AG09309 (cell line): ENCODE measurements at regions not wholly inside any gene's neighbourhood (a gene's known extent, or its start where the extent isn't known, plus 50 kb on each side); places are given as distances from the start of the nearest gene placed in this dataset.

Experiments used
- DNase-seq: peaks from one replicate; pipeline ENCODE4 v3.0.0-alpha.2; 2010; ENCODE audit warnings: low read depth
- H3K4me3 ChIP-seq: 2 replicates; pipeline ENCODE4 v1.5.1; 2011; ENCODE audit warnings: mild to moderate bottlenecking, low read depth, low read length, moderate library complexity; ENCODE audit not compliant: control insufficient read depth
- TF ChIP-seq, protein P1 (sequence below): IDR thresholded peaks from 2 replicates; pipeline ENCODE4 v1.5.1; 2011; ENCODE audit warnings: mild to moderate bottlenecking, low read depth, low read length, inconsistent platforms; ENCODE audit not compliant: insufficient read depth, control insufficient read depth; ENCODE audit errors: missing control alignments

DNA sequence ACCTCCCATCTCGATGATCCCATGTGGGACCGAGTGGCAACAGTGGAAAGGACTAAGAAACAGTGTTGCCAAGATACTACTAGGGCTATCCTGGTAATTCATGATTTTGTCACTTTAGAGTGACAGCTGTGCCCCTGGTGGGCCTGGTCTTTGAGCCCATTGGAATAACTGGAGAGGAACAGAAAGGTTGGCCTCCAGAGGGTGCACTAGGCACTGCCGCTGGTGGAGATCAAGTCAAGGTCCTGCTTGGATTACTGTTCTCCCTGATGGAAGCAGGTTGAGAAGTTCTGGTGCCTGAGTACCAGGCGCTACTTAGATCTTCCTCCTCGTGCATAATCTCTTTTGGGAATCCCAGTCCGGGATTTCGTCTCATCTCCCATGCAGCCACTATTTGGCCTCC, 129.6 kb downstream of the SEC61B start:
- no peak for DNase-seq
- H3K4me3 ChIP-seq: no peak overlapping the region
- TF ChIP-seq, protein P1, sequence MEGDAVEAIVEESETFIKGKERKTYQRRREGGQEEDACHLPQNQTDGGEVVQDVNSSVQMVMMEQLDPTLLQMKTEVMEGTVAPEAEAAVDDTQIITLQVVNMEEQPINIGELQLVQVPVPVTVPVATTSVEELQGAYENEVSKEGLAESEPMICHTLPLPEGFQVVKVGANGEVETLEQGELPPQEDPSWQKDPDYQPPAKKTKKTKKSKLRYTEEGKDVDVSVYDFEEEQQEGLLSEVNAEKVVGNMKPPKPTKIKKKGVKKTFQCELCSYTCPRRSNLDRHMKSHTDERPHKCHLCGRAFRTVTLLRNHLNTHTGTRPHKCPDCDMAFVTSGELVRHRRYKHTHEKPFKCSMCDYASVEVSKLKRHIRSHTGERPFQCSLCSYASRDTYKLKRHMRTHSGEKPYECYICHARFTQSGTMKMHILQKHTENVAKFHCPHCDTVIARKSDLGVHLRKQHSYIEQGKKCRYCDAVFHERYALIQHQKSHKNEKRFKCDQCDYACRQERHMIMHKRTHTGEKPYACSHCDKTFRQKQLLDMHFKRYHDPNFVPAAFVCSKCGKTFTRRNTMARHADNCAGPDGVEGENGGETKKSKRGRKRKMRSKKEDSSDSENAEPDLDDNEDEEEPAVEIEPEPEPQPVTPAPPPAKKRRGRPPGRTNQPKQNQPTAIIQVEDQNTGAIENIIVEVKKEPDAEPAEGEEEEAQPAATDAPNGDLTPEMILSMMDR: no peak

GRCh38 chr9:99352826-99353225, 130.7 kb downstream of the SEC61B start:
- TF ChIP-seq, protein P1: no peak
- peak; percentile 57 for DNase-seq

DNA sequence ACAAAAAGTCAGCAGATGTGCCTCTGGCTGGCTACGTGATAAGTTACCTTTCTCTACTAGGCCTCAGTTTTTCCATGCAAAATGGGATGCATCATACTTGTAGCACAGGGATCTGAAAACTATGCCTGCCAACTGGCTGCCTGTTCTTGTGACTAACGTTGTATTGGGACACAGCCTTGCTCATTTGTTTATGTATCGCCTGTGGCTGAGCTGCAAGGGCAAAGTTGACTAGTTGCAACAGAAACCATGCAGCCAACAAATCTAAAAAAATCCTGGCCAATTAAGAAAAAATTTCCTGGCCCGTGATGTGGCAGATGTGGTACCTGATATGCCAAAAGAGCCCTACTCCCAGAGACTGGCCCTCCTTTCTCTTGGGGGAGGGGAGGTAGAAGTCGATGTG, 131.3 kb downstream of the SEC61B start:
- TF ChIP-seq, protein P1: no peak
- peak; percentile 97 for DNase-seq
- no peak overlapping the region for H3K4me3 ChIP-seq

More at GRCh38 chr9:99352826-99353225, 130.7 kb downstream of the SEC61B start:
- H3K4me3 ChIP-seq: no peak overlapping the region

DNA sequence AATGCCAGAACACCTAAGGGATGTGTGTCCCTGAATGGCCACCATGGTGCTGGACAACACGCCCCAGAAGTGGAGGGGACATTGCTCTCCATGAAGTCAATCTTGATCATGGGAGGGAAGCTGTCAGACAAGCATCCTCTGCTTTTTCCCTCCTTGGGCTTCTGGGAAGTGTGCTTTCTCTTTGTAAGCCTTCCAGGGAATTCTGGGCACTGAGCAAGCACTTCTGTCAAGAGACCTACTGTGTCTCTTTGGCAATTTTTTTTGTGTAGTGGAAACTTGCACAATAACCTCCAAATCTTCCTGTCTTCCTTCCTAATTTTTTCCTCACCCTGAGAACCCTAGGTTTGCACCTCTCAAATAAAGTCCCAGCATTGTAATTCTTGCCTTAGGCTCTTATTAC, 132.0 kb downstream of the SEC61B start:
- DNase-seq: no peak
- TF ChIP-seq, protein P1: no peak

GRCh38 chr9:99356512-99356971, 134.5 kb downstream of the SEC61B start:
- H3K4me3 ChIP-seq: no peak overlapping the region
- DNase-seq: no peak
- TF ChIP-seq, protein P1: no peak

More for the DNA sequence above, 132.0 kb downstream of the SEC61B start:
- no peak overlapping the region for H3K4me3 ChIP-seq

DNA sequence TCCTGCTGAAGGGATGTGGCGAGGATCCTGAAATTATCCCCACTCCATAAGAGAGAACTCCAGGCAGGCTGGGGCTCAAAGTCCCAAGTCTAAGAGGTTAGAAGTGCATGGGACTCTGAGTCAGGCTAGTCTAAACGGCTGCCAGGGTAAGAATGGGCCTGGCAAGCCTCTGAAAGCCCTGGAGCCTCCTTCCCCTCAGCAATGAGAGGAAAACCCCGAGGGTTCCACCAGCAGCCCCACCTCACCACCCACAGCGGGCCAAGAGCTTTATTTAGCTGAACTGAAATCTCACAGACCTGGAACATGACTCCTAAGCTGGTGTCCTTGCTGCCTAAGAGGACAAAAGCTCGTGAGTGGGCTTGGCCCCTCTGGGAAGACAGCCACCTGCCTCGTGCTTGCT, 135.5 kb downstream of the SEC61B start:
- H3K4me3 ChIP-seq: no peak overlapping the region
- TF ChIP-seq, protein P1: no peak
- DNase-seq: no peak

DNA sequence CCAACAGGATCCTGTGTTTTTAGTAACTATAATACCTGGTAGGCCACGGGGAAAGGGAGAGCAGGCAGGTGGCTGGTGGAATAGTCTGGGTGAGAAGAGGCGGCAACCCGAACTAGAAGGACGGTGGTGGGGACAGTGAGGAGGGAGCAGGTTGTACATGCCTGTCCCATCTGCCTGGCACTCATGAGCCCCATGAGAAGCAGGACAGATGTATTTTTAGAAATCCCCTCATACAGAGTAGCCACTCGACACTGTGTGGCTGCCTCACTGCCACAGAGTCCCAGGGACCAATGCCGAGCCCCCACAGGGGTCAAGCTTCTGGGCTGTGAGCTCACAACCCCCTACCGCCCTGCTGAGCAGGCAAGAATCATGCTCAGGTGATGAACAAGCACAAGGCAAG, 136.6 kb downstream of the SEC61B start:
- no peak overlapping the region for H3K4me3 ChIP-seq
- TF ChIP-seq, protein P1: no peak
- DNase-seq: no peak
